CD4-positive, alpha-beta T cell treated with Interleukin-12 subunit alpha and Interleukin-12 subunit beta, for 1 hour (primary cell): ENCODE measurements at regions not wholly inside any gene's neighbourhood (a gene's known extent, or its start where the extent isn't known, plus 50 kb on each side); places are given as distances from the start of the nearest gene placed in this dataset.

Source experiments
- DNase-seq: peaks from one replicate; pipeline ENCODE4 v3.0.0-alpha.2; 2020

- no peak for DNase-seq
These were observed 53.7 kb upstream of the SMAD1 start for GRCh38 chr4:145427991-145428390.

GRCh38 chr4:145427221-145427620 is 54.4 kb upstream of the SMAD1 start:
- no peak for DNase-seq

GRCh38 chr4:145423017-145423708 is 58.5 kb upstream of the SMAD1 start:
- DNase-seq = no peak

- DNase-seq = no peak
These were observed 60.9 kb upstream of the SMAD1 start for GRCh38 chr4:145420595-145421214.

GRCh38 chr4:145418739-145419138 is 62.9 kb upstream of the SMAD1 start:
- DNase-seq = no peak

GRCh38 chr4:145417348-145418130 is 64.1 kb upstream of the SMAD1 start:
- DNase-seq = no peak

GRCh38 chr4:145414841-145415240 is 66.8 kb upstream of the SMAD1 start:
- no peak for DNase-seq

- no peak for DNase-seq
These were observed 67.4 kb upstream of the SMAD1 start for GRCh38 chr4:145414226-145414625.

- DNase-seq = no peak
These were observed 74.7 kb upstream of the SMAD1 start for GRCh38 chr4:145406970-145407369.

GRCh38 chr4:145404761-145405160 is 76.9 kb upstream of the SMAD1 start:
- no peak for DNase-seq

- no peak for DNase-seq
These were observed 85.1 kb upstream of the SMAD1 start for GRCh38 chr4:145396581-145396980.

GRCh38 chr4:145390571-145390970 is 91.1 kb upstream of the SMAD1 start:
- DNase-seq = no peak

GRCh38 chr4:145389550-145389949 is 92.1 kb upstream of the SMAD1 start:
- DNase-seq = no peak

GRCh38 chr4:145388043-145388442 is 93.6 kb upstream of the SMAD1 start:
- no peak for DNase-seq

GRCh38 chr4:145387079-145387478 is 94.6 kb upstream of the SMAD1 start:
- no peak for DNase-seq

GRCh38 chr4:145381163-145381562 is 100.5 kb upstream of the SMAD1 start:
- DNase-seq = no peak

- DNase-seq = no peak
These were observed 101.5 kb upstream of the SMAD1 start for GRCh38 chr4:145380123-145380522.

- no peak for DNase-seq
These were observed 106.2 kb upstream of the SMAD1 start for GRCh38 chr4:145375416-145375815.

GRCh38 chr4:145352438-145353145 is 129.1 kb upstream of the SMAD1 start:
- DNase-seq = no peak

- DNase-seq = no peak
These were observed 129.7 kb upstream of the SMAD1 start for GRCh38 chr4:145351922-145352321.

GRCh38 chr4:145351162-145351561 is 130.5 kb upstream of the SMAD1 start:
- no peak for DNase-seq

GRCh38 chr4:145348291-145348690 is 133.4 kb upstream of the SMAD1 start:
- no peak for DNase-seq

- no peak for DNase-seq
These were observed 134.0 kb upstream of the SMAD1 start for GRCh38 chr4:145347684-145348083.
